Right cardiac atrium (tissue), 5 donors: ENCODE measurements at regions not wholly inside any gene's neighbourhood (a gene's known extent, or its start where the extent isn't known, plus 50 kb on each side); places are given as distances from the start of the nearest gene placed in this dataset.
A peak's percentile ranks its signal among the peaks of the same experiment; 100 is the strongest.

Experiments used
- ATAC-seq, 2 donors: fragments of 200-7000 bp; cut with Tn5 transposase; one replicate each; pipeline versions ENCODE4 v1.8.0 to v1.9.1; 2020; ENCODE audit warnings: moderate library complexity in 2 of 2, mild to moderate bottlenecking in 1 of 2
- DNase-seq, 3 donors: peaks; one replicate each; pipeline ENCODE4 v3.0.0-alpha.2; 2020
- H3K27ac ChIP-seq: one replicate; pipeline ENCODE4 v1.5.1; 2013; ENCODE audit warnings: mild to moderate bottlenecking, low read length, control low read depth, moderate library complexity
- H3K27me3 ChIP-seq: one replicate; pipeline ENCODE4 v1.6.1; 2013; ENCODE audit not compliant: control insufficient read depth, insufficient read depth
- H3K4me1 ChIP-seq: one replicate; pipeline ENCODE4 v1.6.1; 2013; ENCODE audit warnings: low read length; ENCODE audit not compliant: control insufficient read depth, insufficient read depth
- H3K4me3 ChIP-seq: one replicate; pipeline ENCODE4 v1.5.1; 2013; ENCODE audit warnings: low read length, control low read depth
- H3K9me3 ChIP-seq: one replicate; pipeline ENCODE4 v1.6.1; 2013; ENCODE audit warnings: low read length; ENCODE audit not compliant: control insufficient read depth
- WGBS: extraction: QIAGEN DNeasy Blood & Tissue Kit; methylation state at CpG from one replicate; pipeline ENCODE4 v1.1.7; 2013; 5-methylcytosine and 5-hydroxymethylcytosine counted together
- intact Hi-C, 4 donors: fragments of 100-400 bp; cut with DNase I; formaldehyde crosslinking; loops; one replicate each; pipeline versions ENCODE4 v1.11.0 to v1.14.0; 2022 to 2023
- donor health status: healthy with polysubstance abuse.
- donor health status: DM: no; HTN: yes; CAD: no.
- donor health status: DM: no; HTN: no; CAD: no.
- donor health status: DM: no; HTN: yes; CAD: no; lungs with severe emphysema.
- donor health status: DM: yes; HTN: yes; CAD: no.

GRCh38 chr1:80987824-80988223 lies 812.9 kb upstream of the ADGRL2 start:
- intact Hi-C loops = no loop called here
- DNase-seq = no peak

GRCh38 chr1:80987106-80987505 lies 813.6 kb upstream of the ADGRL2 start:
- intact Hi-C loops = no loop called here
- Histone ChIP-seq H3K27me3 (no peaks in the 10 kb centered on the region), H3K4me3 (no peak overlapping the region), H3K4me1 (no peaks in the 10 kb centered on the region), H3K9me3 (no peaks in the 10 kb centered on the region), H3K27ac (no peak overlapping the region)
- DNase-seq = no peak
- ATAC-seq = no peak
- 47% methylated on average over 2 of the region's 2 CpGs for WGBS

More at GRCh38 chr1:80987824-80988223, 812.9 kb upstream of the ADGRL2 start:
- Histone ChIP-seq H3K27ac (no peak overlapping the region), H3K4me1 (no peaks in the 10 kb centered on the region), H3K4me3 (no peak overlapping the region), H3K27me3 (no peaks in the 10 kb centered on the region), H3K9me3 (no peaks in the 10 kb centered on the region)
- WGBS = 80% methylated on average over 1 of the region's 1 CpG
- no peak for ATAC-seq

GRCh38 chr1:80982831-80983230 lies 817.9 kb upstream of the ADGRL2 start:
- intact Hi-C loops = no loop called here
- no peaks in the 10 kb centered on the region for H3K4me1 ChIP-seq
- H3K27ac ChIP-seq = no peak overlapping the region
- DNase-seq = no peak
- WGBS = 88% methylated on average over 3 of the region's 3 CpGs
- no peak for ATAC-seq
- H3K4me3 ChIP-seq = no peak overlapping the region
- H3K27me3 ChIP-seq = no peaks in the 10 kb centered on the region
- H3K9me3 ChIP-seq = no peaks in the 10 kb centered on the region

- WGBS = 89% methylated on average over 3 of the region's 3 CpGs
- ATAC-seq = no peak
- Histone ChIP-seq H3K27me3 (no peaks in the 10 kb centered on the region), H3K4me3 (no peak overlapping the region), H3K4me1 (no peaks in the 10 kb centered on the region), H3K9me3 (no peaks in the 10 kb centered on the region), H3K27ac (no peak overlapping the region)
- intact Hi-C loops = no loop called here
- DNase-seq = no peak
These were observed 827.6 kb upstream of the ADGRL2 start for GRCh38 chr1:80973101-80973500.

- DNase-seq (no peak), ATAC-seq (no peak)
- Histone ChIP-seq H3K4me1 (no peaks in the 10 kb centered on the region), H3K27ac (no peak overlapping the region), H3K4me3 (no peak overlapping the region), H3K27me3 (no peaks in the 10 kb centered on the region), H3K9me3 (no peaks in the 10 kb centered on the region)
- intact Hi-C loops = no loop called here
- WGBS = 86% methylated on average over 1 of the region's 1 CpG
These were observed 834.5 kb upstream of the ADGRL2 start for GRCh38 chr1:80966266-80966665.

- ATAC-seq (no peak), DNase-seq (no peak)
- Histone ChIP-seq H3K4me1 (no peaks in the 10 kb centered on the region), H3K9me3 (no peaks in the 10 kb centered on the region), H3K27me3 (no peaks in the 10 kb centered on the region), H3K4me3 (no peak overlapping the region), H3K27ac (no peak overlapping the region)
- intact Hi-C loops = no loop called here
- 89% methylated on average over 1 of the region's 1 CpG for WGBS
These were observed 838.2 kb upstream of the ADGRL2 start for GRCh38 chr1:80962564-80962963.

GRCh38 chr1:80961464-80962190 lies 839.1 kb upstream of the ADGRL2 start:
- ATAC-seq = no peak
- no peaks in the 10 kb centered on the region for H3K9me3 ChIP-seq
- H3K27me3 ChIP-seq = no peaks in the 10 kb centered on the region
- WGBS = 90% methylated on average over 5 of the region's 5 CpGs
- H3K4me3 ChIP-seq = no peak overlapping the region
- intact Hi-C loops = no loop called here
- no peak overlapping the region for H3K27ac ChIP-seq
- no peaks in the 10 kb centered on the region for H3K4me1 ChIP-seq
- no peak for DNase-seq

GRCh38 chr1:80933346-80933745 lies 867.4 kb upstream of the ADGRL2 start:
- Histone ChIP-seq H3K9me3 (peaks cover 2% of the 10 kb centered on the region), H3K27me3 (no peaks in the 10 kb centered on the region), H3K4me3 (no peak overlapping the region), H3K4me1 (no peaks in the 10 kb centered on the region), H3K27ac (no peak overlapping the region)
- DNase-seq = no peak
- no peak for ATAC-seq
- intact Hi-C loops = no loop called here
- WGBS = 83% methylated on average over 1 of the region's 1 CpG

GRCh38 chr1:80931178-80931577 lies 869.6 kb upstream of the ADGRL2 start:
- no peaks in the 10 kb centered on the region for H3K27me3 ChIP-seq
- no peaks in the 10 kb centered on the region for H3K4me1 ChIP-seq
- no peak overlapping the region for H3K4me3 ChIP-seq
- H3K27ac ChIP-seq = no peak overlapping the region
- intact Hi-C loops = no loop called here
- DNase-seq (no peak), ATAC-seq (no peak)
- H3K9me3 ChIP-seq = peaks cover 2% of the 10 kb centered on the region

- ATAC-seq = no peak
- intact Hi-C loops = no loop called here
- Histone ChIP-seq H3K4me1 (no peaks in the 10 kb centered on the region), H3K9me3 (peaks cover 2% of the 10 kb centered on the region), H3K27me3 (no peaks in the 10 kb centered on the region), H3K27ac (no peak overlapping the region), H3K4me3 (no peak overlapping the region)
- 78% methylated on average over 3 of the region's 3 CpGs for WGBS
- peak in 1 of 3 donors; percentile 2 for DNase-seq
These were observed 870.7 kb upstream of the ADGRL2 start for GRCh38 chr1:80929868-80930508.

- no peak for ATAC-seq
- WGBS = 83% methylated on average over 4 of the region's 4 CpGs
- no peak overlapping the region for H3K27ac ChIP-seq
- no peaks in the 10 kb centered on the region for H3K4me1 ChIP-seq
- no peak overlapping the region for H3K4me3 ChIP-seq
- DNase-seq = no peak
- H3K27me3 ChIP-seq = no peaks in the 10 kb centered on the region
- H3K9me3 ChIP-seq = peaks cover 2% of the 10 kb centered on the region
- intact Hi-C loops = no loop called here
These were observed 874.2 kb upstream of the ADGRL2 start for GRCh38 chr1:80926531-80926930.
